ENCODE measurements at regions not wholly inside any gene's neighbourhood (a gene's known extent, or its start where the extent isn't known, plus 50 kb on each side); places are given as distances from the start of the nearest gene placed in this dataset.

- Histone ChIP-seq H3K36me3 (replicated peaks in 1 of 2; ENCODE audit: control extremely low read depth in 1 of 2, control insufficient read depth in 1 of 2, extremely low read depth in 1 of 2, insufficient read depth in 2 of 2, low read length in 1 of 2) (no peaks in the 10 kb centered on the region), H3K9me3 (ENCODE audit: control extremely low read depth in 1 of 3, control insufficient read depth in 2 of 3, insufficient read depth in 1 of 3, low read length in 2 of 3) (no peaks in the 10 kb centered on the region), H3K27ac (ENCODE audit: low read length in 2 of 2) (no peak overlapping the region), H3K4me2 (replicated peaks; ENCODE audit: low read depth, low read length, poor library complexity, severe bottlenecking) (no peak overlapping the region), H2AFZ (ENCODE audit: insufficient read depth, low read depth, low read length, poor library complexity, severe bottlenecking) (no peak overlapping the region), H3K4me1 (ENCODE audit: control insufficient read depth in 2 of 2, insufficient read depth in 2 of 2, low read length in 2 of 2) (no peaks in the 10 kb centered on the region), H3K79me2 (ENCODE audit: control insufficient read depth, insufficient read depth, low read length) (no peaks in the 10 kb centered on the region), H3K4me3 (ENCODE audit: control extremely low read depth in 1 of 5, extremely low read depth in 1 of 5, insufficient read depth in 1 of 5, low read depth in 2 of 5, low read length in 4 of 5) (no peak overlapping the region), H4K20me1 (ENCODE audit: control insufficient read depth, insufficient read depth, low read length, poor library complexity, severe bottlenecking) (no peaks in the 10 kb centered on the region), H3K9ac (ENCODE audit: low read length) (no peak overlapping the region), H3K27me3 (replicated peaks in 1 of 4; ENCODE audit: control extremely low read depth in 1 of 4, control insufficient read depth in 3 of 4, insufficient read depth in 4 of 4, low read length in 3 of 4) (no peaks in the 10 kb centered on the region)
- DNase-seq (no peak), ATAC-seq (ENCODE audit: low read depth) (no peak)
- POLR2A ChIA-PET, result no interaction called here
- Mint-ChIP-seq H3K9me3 (ENCODE audit: insufficient read depth) (no peaks in the 10 kb centered on the region), H3K4me1 (no peaks in the 10 kb centered on the region), H3K27me3 (no peaks in the 10 kb centered on the region), H3K4me3 (no peak overlapping the region), H3K27ac (no peak overlapping the region)
- TF ChIP-seq CTCF (IDR thresholded peaks at IDR 0.05) (no peak), EZH2 (IDR thresholded peaks at IDR 0.05; ENCODE audit: borderline replicate concordance, insufficient read depth, low read depth, low read length, poor library complexity, severe bottlenecking) (no peak)
- intact Hi-C loops (cut with micrococcal nuclease), result no loop called here
- 86% methylated on average over 1 of the region's 3 CpGs for WGBS (ENCODE audit: insufficient coverage)
- CTCF ChIA-PET, result no interaction called here
Measured at GRCh38 chr2:154623819-154624218, 74.7 kb upstream of the KCNJ3 start.

- DNase-seq, result no peak
- no peak overlapping the region for H3K27ac Mint-ChIP-seq
- Histone ChIP-seq H2AFZ (ENCODE audit: insufficient read depth, low read depth, low read length, poor library complexity, severe bottlenecking) (no peak overlapping the region), H3K4me3 (ENCODE audit: control extremely low read depth in 1 of 5, extremely low read depth in 1 of 5, insufficient read depth in 1 of 5, low read depth in 2 of 5, low read length in 4 of 5) (no peak overlapping the region), H3K27ac (ENCODE audit: low read length in 2 of 2) (no peak overlapping the region), H3K36me3 (replicated peaks in 1 of 2; ENCODE audit: control extremely low read depth in 1 of 2, control insufficient read depth in 1 of 2, extremely low read depth in 1 of 2, insufficient read depth in 2 of 2, low read length in 1 of 2) (no peaks in the 10 kb centered on the region), H3K4me1 (ENCODE audit: control insufficient read depth in 2 of 2, insufficient read depth in 2 of 2, low read length in 2 of 2) (no peaks in the 10 kb centered on the region), H3K9ac (ENCODE audit: low read length) (no peak overlapping the region), H3K79me2 (ENCODE audit: control insufficient read depth, insufficient read depth, low read length) (no peaks in the 10 kb centered on the region), H3K4me2 (replicated peaks; ENCODE audit: low read depth, low read length, poor library complexity, severe bottlenecking) (no peak overlapping the region), H4K20me1 (ENCODE audit: control insufficient read depth, insufficient read depth, low read length, poor library complexity, severe bottlenecking) (no peaks in the 10 kb centered on the region), H3K27me3 (replicated peaks in 1 of 4; ENCODE audit: control extremely low read depth in 1 of 4, control insufficient read depth in 3 of 4, insufficient read depth in 4 of 4, low read length in 3 of 4) (no peaks in the 10 kb centered on the region), H3K9me3 (ENCODE audit: control extremely low read depth in 1 of 3, control insufficient read depth in 2 of 3, insufficient read depth in 1 of 3, low read length in 2 of 3) (no peaks in the 10 kb centered on the region)
- H3K27me3 Mint-ChIP-seq, result no peaks in the 10 kb centered on the region
- no peaks in the 10 kb centered on the region for H3K9me3 Mint-ChIP-seq (ENCODE audit: insufficient read depth)
- TF ChIP-seq CTCF (IDR thresholded peaks at IDR 0.05) (no peak), EZH2 (IDR thresholded peaks at IDR 0.05; ENCODE audit: borderline replicate concordance, insufficient read depth, low read depth, low read length, poor library complexity, severe bottlenecking) (no peak)
- H3K4me1 Mint-ChIP-seq, result no peaks in the 10 kb centered on the region
- ChIA-PET CTCF (no interaction called here), POLR2A (no interaction called here)
- H3K4me3 Mint-ChIP-seq, result no peak overlapping the region
- intact Hi-C loops (cut with micrococcal nuclease), result no loop called here
- ATAC-seq (ENCODE audit: low read depth), result no peak
Measured at GRCh38 chr2:154637456-154637855, 61.0 kb upstream of the KCNJ3 start.
